ENCODE measurements at regions not wholly inside any gene's neighbourhood (a gene's known extent, or its start where the extent isn't known, plus 50 kb on each side); places are given as distances from the start of the nearest gene placed in this dataset.

DNA sequence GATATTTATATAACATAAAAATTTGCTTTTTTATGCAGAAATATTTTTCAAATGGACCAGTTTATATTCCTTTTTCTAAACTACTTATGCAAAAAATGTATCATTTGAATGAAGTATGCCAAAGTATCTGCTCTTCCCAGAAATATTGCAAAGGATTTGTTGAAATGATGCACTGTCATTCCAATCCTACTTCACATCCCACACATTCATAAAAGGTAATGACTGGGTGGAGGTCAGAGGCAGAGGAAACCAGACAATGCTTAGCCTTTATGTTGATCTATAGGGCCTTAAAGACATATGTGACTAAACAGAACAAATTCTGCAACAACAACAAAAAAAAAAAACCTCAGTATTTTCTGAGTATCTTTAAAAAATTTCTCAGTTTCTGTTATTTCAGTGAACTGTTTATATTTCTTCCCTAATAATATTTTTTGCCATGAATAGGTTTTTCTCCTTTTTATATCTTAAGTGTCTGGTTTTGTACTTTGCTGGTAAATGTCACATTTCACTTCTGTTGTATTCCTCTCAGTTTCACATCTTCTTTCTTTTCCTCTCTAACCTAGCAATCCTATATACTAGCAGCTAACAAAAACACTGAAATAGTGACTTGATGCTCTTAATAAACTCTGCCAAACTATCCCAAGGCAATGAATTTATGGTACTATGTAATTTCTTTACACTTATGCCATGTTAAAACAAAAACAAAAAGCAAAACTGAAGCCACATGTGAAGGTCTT is 374.1 kb downstream of the BCKDHB start:
- TF ChIP-seq, protein P1, sequence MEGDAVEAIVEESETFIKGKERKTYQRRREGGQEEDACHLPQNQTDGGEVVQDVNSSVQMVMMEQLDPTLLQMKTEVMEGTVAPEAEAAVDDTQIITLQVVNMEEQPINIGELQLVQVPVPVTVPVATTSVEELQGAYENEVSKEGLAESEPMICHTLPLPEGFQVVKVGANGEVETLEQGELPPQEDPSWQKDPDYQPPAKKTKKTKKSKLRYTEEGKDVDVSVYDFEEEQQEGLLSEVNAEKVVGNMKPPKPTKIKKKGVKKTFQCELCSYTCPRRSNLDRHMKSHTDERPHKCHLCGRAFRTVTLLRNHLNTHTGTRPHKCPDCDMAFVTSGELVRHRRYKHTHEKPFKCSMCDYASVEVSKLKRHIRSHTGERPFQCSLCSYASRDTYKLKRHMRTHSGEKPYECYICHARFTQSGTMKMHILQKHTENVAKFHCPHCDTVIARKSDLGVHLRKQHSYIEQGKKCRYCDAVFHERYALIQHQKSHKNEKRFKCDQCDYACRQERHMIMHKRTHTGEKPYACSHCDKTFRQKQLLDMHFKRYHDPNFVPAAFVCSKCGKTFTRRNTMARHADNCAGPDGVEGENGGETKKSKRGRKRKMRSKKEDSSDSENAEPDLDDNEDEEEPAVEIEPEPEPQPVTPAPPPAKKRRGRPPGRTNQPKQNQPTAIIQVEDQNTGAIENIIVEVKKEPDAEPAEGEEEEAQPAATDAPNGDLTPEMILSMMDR (IDR thresholded peaks at IDR 0.05; ENCODE audit: insufficient read depth, low read length), result no peak
- no peak for TF ChIP-seq POLR2AphosphoS5 (IDR thresholded peaks at IDR 0.05; ENCODE audit: low read depth)

Measured in HL-60 (cell line).